Gastrocnemius medialis (tissue), 4 donors: ENCODE measurements at regions not wholly inside any gene's neighbourhood (a gene's known extent, or its start where the extent isn't known, plus 50 kb on each side); places are given as distances from the start of the nearest gene placed in this dataset.

Experiments used
- ATAC-seq, 2 donors: fragments of 150-250 bp; one replicate each; pipeline ENCODE4 v1.9.1; 2016
- DNase-seq, 2 donors: peaks; one replicate each; pipeline ENCODE4 v3.0.0-alpha.2; 2019
- H3K27ac ChIP-seq, 4 donors: fragments of 200-600 bp; sonication (generic); 1 replicate in 1 of 4; 2 replicates in 3 of 4; pipeline ENCODE4 v1.5.1; 2016 to 2018; ENCODE audit warnings: mild to moderate bottlenecking in 2 of 4, moderate library complexity in 1 of 4
- H3K27me3 ChIP-seq, 3 donors: fragments of 200-600 bp; sonication (generic) in 2 of 3; 1 replicate in 1 of 3; 2 replicates in 2 of 3; pipeline versions ENCODE4 v1.5.1 to v1.6.0; 2016 to 2019; ENCODE audit warnings: mild to moderate bottlenecking in 1 of 3, moderate library complexity in 1 of 3
- H3K36me3 ChIP-seq, 2 donors: fragments of 200-600 bp; sonication (generic) in 1 of 2; one replicate each; pipeline ENCODE4 v1.5.1; 2017 to 2018
- H3K4me1 ChIP-seq, 2 donors: fragments of 200-600 bp; sonication (generic) in 1 of 2; one replicate each; pipeline ENCODE4 v1.5.1; 2016 to 2017; ENCODE audit warnings: mild to moderate bottlenecking in 2 of 2
- H3K4me3 ChIP-seq, 4 donors: fragments of 200-600 bp; sonication (generic) in 3 of 4; 1 replicate in 1 of 4; 2 replicates in 3 of 4; pipeline ENCODE4 v1.5.1; 2016 to 2019; ENCODE audit warnings: mild to moderate bottlenecking in 2 of 4
- H3K9me3 ChIP-seq, 3 donors: fragments of 200-600 bp; sonication (generic) in 2 of 3; 1 replicate in 1 of 3; 2 replicates in 2 of 3; pipeline ENCODE4 v1.5.1; 2016 to 2019
- POLR2A ChIP-seq, 2 donors: fragments of 450-650 bp; IDR thresholded peaks; one replicate each; pipeline ENCODE4 v1.6.1; 2017; ENCODE audit warnings: antibody characterized with exemption in 2 of 2, mild to moderate bottlenecking in 2 of 2, moderate library complexity in 2 of 2
- in situ Hi-C, 4 donors: fragments of 200-750 bp; cut with MboI; loops; one replicate each; pipeline versions ENCODE4 v1.15.0 to v1.8.0; 2017; ENCODE audit warnings: low sequenced_read_pairs in 4 of 4
- intact Hi-C: fragments of 100-400 bp; cut with DNase I; formaldehyde crosslinking; loops from one replicate; pipeline ENCODE4 v1.15.1; 2023; ENCODE audit warnings: low total_unique reads
- TF ChIP-seq, protein P1 (sequence below), 5 experiments: fragments of 450-650 bp in 3 of 5; fragments of 200-600 bp in 2 of 5; sonication (generic) in 2 of 5; IDR thresholded peaks in 4 of 5; conservative IDR thresholded peaks in 1 of 5; 1 replicate in 4 of 5; 2 replicates in 1 of 5; pipeline ENCODE4 v1.5.1; 2016 to 2019; ENCODE audit warnings: antibody characterized with exemption in 5 of 5, mild to moderate bottlenecking in 3 of 5, moderate library complexity in 3 of 5

DNA sequence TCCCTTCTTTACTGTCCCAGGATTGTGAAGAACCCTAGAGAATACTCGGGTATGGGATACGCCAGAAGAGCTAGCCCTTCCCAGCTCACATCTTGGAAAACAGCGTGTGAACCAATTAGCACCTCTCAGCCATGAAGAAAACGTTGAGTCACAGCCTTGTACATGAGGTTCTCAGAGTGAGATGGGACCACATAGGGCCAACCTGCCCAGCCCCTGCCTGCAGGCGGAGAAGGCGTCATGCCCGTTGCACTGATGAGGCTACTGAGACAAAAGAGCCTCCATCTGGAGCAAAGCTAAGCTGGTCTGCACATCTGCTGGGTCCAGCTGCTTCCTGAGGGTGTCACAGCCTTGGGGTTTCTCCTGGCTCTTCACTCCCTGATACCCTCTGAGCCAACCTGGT lies 92.2 kb downstream of the LBH start:
- Histone ChIP-seq H3K9me3 (no peaks in the 10 kb centered on the region), H3K4me1 (no peaks in the 10 kb centered on the region), H3K27me3 (no peaks in the 10 kb centered on the region), H3K27ac (no peak overlapping the region), H3K36me3 (no peaks in the 10 kb centered on the region), H3K4me3 (no peak overlapping the region)
- TF ChIP-seq, protein P1, sequence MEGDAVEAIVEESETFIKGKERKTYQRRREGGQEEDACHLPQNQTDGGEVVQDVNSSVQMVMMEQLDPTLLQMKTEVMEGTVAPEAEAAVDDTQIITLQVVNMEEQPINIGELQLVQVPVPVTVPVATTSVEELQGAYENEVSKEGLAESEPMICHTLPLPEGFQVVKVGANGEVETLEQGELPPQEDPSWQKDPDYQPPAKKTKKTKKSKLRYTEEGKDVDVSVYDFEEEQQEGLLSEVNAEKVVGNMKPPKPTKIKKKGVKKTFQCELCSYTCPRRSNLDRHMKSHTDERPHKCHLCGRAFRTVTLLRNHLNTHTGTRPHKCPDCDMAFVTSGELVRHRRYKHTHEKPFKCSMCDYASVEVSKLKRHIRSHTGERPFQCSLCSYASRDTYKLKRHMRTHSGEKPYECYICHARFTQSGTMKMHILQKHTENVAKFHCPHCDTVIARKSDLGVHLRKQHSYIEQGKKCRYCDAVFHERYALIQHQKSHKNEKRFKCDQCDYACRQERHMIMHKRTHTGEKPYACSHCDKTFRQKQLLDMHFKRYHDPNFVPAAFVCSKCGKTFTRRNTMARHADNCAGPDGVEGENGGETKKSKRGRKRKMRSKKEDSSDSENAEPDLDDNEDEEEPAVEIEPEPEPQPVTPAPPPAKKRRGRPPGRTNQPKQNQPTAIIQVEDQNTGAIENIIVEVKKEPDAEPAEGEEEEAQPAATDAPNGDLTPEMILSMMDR (IDR thresholded peaks at IDR 0.05 in 4 of 5, conservative IDR thresholded peaks at IDR 0.05 in 1 of 5): no peak
- no peak for TF ChIP-seq POLR2A (IDR thresholded peaks at IDR 0.05)
- intact Hi-C loops: no loop called here
- ATAC-seq (no peak), DNase-seq (no peak)
- in situ Hi-C loops: no loop called here

DNA sequence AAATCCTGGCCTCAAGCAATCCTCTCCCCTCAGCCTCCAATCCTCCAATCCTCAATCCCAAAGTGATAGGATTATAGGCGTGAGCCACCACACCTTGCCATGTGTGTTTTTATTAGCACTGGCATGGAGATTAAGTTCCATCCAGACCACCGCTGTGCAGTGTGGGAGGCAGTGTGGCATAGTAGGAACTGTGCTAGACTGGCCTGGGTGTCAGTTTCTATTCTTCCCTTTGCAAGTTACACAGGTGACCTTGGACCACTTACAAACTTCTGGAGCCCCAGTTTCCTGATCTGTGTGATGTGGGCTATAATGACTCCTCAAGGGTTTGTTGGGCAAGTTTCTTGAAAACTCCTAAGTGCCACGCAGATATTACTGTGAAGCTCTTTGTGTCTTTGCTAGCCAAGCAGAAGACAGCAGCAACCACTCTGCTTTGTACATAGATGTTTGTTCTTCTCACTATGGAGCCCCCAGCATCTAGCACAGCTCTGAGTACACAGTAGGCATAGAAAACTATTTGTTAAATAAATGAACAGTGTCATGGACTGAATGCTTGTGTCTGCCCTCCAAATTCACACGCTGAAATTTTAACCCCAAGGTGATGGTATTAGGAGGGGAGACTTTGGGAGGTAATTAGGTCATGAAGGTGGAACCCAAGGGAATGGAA lies 93.0 kb downstream of the LBH start:
- Histone ChIP-seq H3K27ac (no peak overlapping the region), H3K27me3 (no peaks in the 10 kb centered on the region), H3K4me3 (no peak overlapping the region), H3K4me1 (no peaks in the 10 kb centered on the region), H3K36me3 (no peaks in the 10 kb centered on the region), H3K9me3 (no peaks in the 10 kb centered on the region)
- in situ Hi-C loops (no loop called here), intact Hi-C loops (no loop called here)
- DNase-seq (no peak), ATAC-seq (no peak)
- TF ChIP-seq POLR2A (IDR thresholded peaks at IDR 0.05): no peak
- TF ChIP-seq, protein P1 (IDR thresholded peaks at IDR 0.05 in 4 of 5, conservative IDR thresholded peaks at IDR 0.05 in 1 of 5): no peak

DNA sequence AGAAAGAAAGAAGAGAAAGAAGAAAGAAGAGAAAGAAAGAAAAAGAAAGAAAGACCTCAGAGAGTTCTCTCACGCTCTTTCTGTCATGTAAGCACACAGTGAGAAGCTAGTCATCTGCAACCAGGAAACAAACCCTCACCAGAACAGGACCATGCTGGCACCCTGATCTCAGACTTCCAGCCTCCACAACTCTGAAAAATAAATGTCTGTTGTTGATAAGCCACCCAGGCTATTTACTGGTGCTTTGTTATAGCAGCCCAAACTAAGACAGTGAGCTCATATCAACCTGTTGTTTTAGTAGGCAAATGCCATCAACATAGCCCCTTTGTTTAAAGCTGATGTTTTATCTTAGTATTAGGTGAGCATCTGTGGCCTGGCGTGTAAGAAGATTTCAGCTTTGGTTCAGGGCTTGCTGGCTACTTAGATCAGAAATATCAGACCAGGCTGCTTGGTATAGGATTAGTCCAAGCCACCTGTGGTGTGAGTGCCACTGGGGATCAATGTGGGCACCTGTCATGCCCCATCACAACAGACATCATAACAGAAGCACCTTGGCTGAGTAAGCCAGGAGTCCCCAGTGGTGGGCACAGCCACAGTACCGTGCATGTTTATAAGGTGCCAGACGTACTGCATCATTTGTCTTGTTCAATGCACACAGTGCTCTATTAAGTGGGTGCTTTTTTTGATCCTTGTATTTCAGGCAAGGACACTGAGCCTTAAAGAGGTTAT lies 94.4 kb downstream of the LBH start:
- in situ Hi-C loops (no loop called here), intact Hi-C loops (no loop called here)
- no peaks in the 10 kb centered on the region for H3K27me3 ChIP-seq
- H3K9me3 ChIP-seq: no peaks in the 10 kb centered on the region
- no peak overlapping the region for H3K27ac ChIP-seq
- ATAC-seq (no peak), DNase-seq (no peak)
- H3K4me3 ChIP-seq: no peak overlapping the region
- TF ChIP-seq POLR2A (IDR thresholded peaks at IDR 0.05): no peak
- TF ChIP-seq, protein P1 (IDR thresholded peaks at IDR 0.05 in 4 of 5, conservative IDR thresholded peaks at IDR 0.05 in 1 of 5): no peak
- H3K4me1 ChIP-seq: no peaks in the 10 kb centered on the region
- no peaks in the 10 kb centered on the region for H3K36me3 ChIP-seq

DNA sequence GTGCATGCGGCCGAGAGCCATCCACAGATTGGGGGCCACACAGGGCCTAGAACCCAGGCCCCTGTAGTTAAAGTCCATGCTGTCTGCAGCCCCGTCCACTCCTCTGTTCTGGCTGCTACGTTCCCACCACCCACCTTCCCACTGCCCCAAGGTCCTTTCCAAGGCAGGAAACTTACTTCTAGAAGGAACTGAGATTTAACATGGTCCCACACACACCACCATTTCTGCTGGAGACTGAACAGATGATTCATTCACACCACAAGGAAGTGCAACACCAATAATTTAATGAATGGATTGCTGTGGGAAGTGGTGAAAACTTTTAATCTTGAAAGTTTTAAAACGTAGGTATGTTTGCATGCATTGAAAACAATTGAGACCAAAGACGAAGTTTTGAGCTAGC lies 95.2 kb downstream of the LBH start:
- no peak for TF ChIP-seq POLR2A (IDR thresholded peaks at IDR 0.05)
- TF ChIP-seq, protein P1 (IDR thresholded peaks at IDR 0.05 in 4 of 5, conservative IDR thresholded peaks at IDR 0.05 in 1 of 5): no peak
- intact Hi-C loops: no loop called here
- ATAC-seq: no peak

More for the DNA sequence above, 95.2 kb downstream of the LBH start:
- in situ Hi-C loops: no loop called here
- H3K36me3 ChIP-seq: no peaks in the 10 kb centered on the region
- H3K27me3 ChIP-seq: no peaks in the 10 kb centered on the region
- no peak for DNase-seq
- H3K4me1 ChIP-seq: no peaks in the 10 kb centered on the region
- H3K9me3 ChIP-seq: no peaks in the 10 kb centered on the region
- H3K27ac ChIP-seq: no peak overlapping the region
- no peak overlapping the region for H3K4me3 ChIP-seq
